Activated CD4-positive, alpha-beta T cell treated with anti-CD3 and anti-CD28 coated beads, Interleukin-2, amount 50 U/mL, for 24 hours (primary cell): ENCODE measurements at regions not wholly inside any gene's neighbourhood (a gene's known extent, or its start where the extent isn't known, plus 50 kb on each side); places are given as distances from the start of the nearest gene placed in this dataset.
"Not testable (repeated sequence)": the region's sequence is repeated elsewhere in the genome, so short reads cannot be mapped to it uniquely, and the experiment has no call there.

Experiments used
- DNase-seq, 2 donors: peaks; one replicate each; pipeline ENCODE4 v3.0.0-alpha.2; 2020; ENCODE audit warnings: low read depth in 1 of 2, low spot score in 1 of 2

DNA sequence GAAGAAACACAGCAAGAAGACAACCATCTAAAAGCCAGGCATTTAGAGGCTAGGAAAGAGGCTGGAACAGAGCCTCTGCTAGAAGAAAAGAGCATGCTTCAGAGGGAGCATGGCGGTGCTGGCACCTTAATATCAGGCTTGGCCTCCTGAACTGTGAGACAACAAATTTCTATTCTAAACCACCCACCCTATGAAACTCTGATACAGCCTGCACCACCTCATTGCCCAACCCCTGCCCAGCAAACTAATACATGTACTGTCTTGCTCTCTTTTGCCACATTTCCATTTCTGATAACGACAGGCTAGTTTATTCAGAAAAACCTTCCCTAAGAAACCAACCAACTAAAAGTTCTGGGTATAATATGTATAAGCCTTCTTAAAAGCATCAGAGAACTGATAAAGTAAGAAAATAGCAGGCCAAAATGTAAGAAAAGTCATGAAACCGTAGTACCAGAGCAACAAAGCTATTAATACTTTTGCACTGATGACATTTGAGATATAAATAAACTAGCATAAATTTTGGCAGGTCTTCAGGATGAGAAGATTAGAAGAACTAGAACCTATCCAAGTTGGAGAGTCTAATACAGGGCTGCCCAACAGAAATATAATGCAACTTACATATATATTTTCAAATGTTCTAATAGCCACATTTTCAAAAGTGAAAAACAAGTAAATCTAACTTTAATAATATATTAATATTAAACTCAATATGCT, 184.7 kb upstream of the HSF2 start:
- DNase-seq: no peak

DNA sequence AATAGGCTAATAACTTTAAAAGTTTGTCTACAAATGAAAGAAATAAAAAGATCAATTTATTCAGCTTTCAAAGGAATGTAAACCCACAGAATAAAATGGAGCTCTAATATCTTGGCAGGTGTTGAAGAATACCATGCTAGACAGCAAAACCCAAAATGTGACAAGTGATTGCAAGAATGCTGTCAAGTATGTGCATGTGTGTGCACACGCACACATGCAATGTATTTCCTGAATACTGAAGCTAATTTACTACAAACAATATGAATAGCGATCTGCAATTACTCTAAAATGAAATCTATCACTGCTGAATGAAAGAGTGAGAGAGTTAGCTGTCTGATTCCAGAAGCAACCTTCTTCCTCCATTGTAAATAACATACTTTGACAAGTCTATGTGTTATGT, 179.2 kb upstream of the HSF2 start:
- no peak for DNase-seq

DNA sequence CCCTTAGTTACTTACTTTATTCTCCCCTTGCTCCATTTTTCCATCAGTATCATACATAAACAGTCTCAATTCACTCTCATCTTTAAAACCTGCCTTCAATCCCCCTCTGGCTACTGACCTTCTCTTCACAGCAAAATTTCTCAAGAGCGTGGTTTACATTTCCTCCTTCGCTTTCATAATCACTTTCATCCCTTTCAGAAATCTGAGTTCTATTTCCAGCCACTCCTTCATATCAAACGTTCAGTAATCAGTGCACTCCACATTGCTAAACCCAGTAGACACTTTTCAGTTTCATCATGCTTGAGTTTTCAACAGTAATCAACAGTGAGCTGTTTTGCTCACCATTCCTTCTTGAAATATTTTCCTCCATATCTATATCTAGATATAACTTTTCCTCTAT, 176.7 kb upstream of the HSF2 start:
- DNase-seq: no peak

DNA sequence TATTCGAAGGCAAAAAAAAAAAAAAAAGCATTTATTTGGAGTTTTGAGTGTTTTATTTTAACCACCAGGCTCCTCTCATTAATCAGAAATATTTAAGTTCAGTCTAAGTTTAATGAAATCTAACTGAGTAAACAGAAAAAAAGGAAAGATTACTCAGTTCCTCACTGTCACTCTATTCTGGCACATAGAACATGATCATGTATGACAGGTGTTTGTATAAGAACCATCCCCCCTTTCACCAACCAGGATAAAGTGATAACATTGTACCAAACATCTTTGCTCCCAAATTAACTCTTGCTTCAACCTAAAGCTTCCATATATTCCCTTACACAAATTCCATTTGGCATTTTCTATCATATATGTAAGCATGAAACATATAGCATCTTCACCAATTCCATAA, 176.2 kb upstream of the HSF2 start:
- DNase-seq: no peak

DNA sequence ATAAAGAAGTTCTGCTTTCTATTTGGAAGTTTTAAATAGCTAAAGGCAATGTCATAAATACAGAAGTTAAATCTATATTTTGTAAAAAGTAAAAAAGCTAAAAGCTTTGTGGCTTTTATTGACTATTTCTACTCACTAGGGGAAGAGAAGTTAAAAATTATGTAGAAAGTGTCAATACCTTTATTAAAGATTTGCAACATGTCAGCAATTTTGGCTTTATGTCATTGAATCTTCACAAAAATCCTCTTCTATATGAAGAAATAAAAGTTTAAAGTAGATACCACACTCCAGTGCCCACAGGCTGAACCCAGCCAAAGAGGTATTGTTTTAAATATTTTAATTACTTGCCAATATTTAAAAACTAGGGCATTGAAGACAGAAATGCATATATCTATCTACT, 160.6 kb upstream of the HSF2 start:
- no peak for DNase-seq

DNA sequence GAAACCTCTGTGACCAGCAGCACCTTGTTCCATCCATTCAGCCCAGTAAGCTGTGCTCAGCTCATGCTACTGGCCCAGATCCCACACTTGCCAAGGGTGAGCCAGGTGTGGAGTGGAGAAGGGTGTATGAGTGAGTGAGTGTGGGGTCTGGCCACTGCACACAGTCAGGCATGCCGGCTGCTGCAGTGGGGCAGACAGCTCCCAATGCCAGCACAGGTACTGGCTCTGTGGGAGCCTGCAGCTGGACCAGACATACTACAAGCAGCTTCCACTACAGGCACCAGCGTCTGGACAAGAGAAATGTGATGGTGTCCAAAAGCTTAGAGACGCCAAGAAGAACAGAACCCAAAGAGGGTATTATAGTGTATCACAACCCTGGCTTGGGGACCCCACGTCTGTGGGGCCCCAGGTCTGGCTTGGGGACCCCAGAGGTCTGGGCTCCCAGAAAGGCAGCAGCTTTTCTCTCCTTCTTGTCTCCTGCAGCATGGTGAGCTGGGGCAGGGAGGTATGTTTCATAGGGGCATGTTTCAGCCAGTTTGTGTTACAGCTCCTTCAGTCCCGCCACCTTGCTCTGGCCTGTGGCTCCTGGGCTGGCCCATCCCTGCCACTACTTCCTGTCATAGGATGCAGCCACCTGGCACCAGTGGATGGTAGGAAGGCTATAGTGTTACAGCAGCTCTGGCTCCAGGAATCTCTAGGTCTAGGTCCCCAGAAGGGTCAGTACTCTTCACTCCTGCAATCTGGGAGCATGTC, 152.4 kb upstream of the HSF2 start:
- DNase-seq: no peak

DNA sequence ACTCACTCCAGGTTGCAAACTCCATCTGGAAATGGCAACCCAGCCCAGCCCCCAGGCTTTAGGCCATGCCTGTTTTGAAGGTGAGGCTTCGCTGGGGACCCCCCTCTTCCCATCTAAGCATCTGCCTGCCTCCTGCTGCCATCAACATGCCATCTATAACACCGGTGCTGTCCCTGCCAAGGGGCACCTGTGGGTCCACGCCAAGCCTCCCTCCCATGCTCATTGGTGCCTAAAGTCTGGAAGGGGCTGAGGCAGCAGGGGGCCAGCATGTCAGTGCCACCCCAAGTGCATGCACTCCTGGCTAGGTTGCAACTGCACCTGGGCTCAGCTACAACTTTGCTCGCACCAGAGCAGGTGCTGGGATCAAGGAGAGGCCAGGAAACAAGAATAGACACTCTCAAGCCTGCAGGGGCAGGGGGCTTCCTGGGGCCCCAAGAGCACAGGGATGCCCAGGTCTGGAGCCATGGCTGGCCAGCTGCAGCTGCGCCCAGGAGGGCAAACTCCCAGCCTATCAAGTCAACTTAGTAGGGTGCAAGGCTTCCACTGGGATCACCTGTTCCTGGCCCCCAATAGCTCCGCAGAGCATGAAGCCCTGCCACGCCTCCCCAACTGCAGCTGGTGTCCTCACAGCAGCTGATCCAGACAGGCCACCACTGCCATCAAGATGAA, 151.3 kb upstream of the HSF2 start:
- DNase-seq: no peak

DNA sequence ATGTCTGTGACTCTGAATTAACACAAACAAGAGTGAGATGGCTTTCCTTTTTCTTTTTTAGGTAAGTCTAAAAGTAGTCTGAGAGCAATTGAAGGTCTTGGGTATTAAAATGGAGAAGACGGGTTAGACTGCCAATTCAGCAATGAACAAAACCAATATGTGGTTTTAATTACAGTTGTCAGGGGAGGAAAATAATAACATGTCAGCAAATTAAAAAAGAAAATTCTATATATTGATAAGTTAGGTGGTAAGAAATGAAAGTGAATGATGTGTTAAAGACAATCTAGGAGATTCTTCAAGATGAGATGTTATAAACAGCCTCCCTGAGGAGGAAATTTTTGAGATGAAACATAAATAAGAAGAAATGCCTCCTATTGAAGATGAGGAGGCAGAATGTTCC, 150.6 kb upstream of the HSF2 start:
- no peak for DNase-seq

DNA sequence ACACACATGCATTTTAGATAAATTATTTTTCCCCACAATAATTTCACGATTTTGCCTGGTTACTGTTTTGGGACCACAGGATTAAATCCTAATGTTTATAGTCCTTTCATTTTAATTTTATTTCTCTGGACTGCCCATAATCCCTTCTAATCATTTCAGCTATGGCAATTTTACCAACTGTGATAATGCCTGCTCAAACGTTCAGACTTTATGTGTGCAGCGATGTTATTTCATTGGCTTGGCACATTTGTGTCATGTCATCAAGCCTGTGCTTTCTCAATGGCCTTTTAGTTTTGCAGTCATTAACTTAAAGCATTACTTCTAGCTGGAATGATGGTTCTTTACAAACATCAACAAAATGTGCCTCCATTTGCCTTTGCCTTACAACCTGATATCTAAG, 140.6 kb upstream of the HSF2 start:
- DNase-seq: no peak

DNA sequence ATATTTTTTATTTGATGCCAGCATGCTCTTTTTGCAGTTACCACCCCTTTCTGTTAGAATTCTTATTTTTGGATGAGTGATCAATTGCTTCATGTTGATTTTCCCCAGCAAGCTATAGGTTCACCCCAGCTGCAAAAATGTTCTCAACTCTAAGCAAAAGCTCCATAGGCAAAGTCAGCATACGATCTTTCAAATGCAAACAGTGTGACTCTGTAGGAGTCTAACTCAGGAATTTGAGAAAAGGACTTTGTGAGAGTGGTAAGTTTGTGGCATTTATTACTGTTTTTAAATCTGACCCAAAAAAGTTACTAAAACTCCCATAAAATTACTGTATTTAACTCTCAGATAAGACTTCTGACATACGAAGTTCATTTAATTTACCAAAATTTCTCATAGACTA, 134.9 kb upstream of the HSF2 start:
- DNase-seq: no peak

DNA sequence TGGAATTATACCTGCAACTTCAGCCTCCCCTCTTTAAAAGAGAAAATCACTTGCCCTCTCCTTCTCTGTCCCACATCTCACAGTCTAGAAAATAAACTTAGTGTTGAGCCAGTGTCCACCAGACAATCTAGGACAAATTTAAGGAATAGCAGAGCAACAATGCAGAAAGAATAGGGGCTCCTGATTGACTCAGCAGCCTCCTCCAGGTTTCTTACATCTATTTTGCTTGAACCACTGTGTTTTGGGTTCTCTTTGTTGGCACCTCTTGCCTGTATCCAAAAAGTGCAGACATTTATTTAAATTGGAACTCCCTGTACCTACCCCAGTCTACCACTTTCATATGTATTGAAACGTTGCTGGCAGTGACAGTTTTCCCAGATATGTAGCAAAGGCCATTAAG, 133.7 kb upstream of the HSF2 start:
- no peak for DNase-seq

DNA sequence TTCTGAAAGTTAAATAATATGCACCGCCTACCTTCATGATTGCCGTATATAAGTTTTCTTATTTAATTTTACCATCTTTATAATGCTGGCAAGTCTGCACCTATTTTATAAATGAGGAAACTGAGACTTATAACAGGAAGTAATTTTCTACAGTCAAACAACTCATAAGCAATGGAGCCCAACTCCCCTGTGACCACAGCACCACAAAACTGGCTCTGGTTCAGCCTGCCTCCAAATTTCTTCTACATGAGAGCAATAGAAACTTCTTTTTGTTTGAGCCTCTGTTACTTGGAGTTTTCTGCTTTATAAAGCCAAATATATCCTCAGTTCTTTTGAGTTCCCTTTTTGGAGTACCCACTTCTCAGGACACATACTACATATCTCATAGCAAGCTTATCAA, 131.1 kb upstream of the HSF2 start:
- no peak for DNase-seq

DNA sequence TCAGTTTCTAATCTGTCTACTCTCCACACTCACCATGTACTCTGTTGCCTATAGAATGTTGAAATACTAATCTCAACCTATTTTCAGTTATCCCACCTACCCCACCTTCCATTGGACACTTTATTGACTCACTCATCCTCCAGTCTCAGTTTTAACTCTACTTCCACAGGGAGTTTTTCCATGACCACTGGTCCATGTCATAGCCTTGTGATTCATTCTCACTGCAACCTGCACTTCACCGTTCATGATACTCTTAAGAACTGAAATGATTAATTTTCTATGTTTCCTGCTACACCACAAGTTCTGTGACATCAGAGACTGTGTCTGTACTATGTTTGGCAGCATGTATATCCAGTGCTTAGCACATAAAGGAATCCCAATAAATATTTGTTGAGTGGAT, 122.8 kb upstream of the HSF2 start:
- no peak for DNase-seq

DNA sequence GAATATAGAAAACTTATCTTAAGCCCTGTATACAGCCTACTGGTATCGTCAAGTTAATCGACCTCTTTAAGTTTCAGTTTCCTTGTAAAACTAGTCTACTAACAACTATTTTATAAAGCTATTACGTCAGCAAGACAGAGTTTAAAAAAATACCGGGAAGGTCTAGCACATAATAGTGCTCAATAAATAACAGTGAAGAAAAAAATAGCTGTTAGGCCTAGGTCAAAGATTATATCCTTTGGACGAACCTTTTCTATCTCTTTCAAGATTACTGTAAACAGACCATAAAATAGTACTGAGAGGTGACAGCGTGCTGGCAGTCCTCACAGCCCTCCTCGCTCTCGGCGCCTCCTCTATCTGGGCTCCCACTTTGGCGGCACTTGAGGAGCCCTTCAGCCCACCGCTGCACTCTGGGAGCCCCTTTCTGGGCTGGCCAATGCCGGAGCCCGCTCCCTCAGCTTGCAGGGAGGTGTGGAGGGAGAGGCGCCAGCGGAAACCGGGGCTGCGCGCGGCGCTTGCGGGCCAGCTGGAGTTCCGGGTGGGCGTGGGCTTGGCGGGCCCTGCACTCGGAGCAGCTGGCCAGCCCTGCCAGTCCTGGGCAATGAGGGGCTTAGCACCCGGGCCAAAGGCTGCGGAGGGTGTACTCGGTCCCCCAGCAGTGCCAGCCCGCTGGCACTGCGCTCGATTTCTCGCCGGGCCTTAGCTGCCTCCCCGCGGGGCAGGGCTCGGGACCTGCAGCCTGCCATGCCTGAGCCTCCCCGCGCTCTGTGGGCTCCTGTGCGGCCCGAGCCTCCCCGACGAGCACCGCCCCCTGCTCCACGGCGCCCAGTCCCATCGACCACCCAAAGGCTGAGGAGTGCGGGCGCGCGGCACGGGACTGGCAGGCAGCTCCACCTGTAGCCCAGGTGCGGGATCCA, 119.1 kb upstream of the HSF2 start:
- DNase-seq: not testable (repeated sequence)

DNA sequence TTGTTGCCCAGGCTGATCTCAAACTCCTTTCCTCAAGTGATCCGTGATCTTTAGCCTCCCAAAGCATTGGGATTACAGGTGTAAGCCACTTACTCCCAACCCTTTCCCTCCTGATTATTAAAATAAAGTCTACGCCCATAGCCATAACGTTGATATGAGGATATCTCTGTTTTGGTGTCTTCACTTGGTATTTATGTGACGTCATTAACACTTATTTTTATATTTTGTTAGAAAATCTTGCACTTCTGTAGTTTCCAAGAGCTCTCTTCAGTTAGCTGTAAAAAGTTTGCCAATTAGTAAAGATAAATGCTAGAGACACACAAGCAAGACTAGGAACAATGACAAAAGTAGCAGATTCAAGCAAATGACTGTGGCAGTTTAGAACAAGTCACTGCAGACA, 115.6 kb upstream of the HSF2 start:
- no peak for DNase-seq

DNA sequence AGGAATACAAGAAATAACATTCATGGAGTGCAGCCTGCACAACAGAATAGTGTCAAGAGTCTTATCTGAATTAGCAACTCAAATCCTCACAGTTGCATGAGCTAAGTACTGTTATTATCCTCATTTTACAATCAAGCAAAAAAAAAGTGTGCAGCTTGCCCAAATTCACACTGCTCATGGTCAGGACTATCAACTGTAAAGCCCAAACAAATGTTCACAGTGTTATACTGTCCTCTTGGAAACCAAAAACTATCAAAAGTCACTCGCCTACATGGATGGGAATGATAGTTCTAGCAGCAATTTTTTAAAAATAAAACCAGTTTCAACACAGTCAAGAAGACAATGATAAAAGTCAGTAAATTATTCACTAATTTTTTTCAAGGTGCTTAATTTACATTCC, 114.6 kb upstream of the HSF2 start:
- no peak for DNase-seq

DNA sequence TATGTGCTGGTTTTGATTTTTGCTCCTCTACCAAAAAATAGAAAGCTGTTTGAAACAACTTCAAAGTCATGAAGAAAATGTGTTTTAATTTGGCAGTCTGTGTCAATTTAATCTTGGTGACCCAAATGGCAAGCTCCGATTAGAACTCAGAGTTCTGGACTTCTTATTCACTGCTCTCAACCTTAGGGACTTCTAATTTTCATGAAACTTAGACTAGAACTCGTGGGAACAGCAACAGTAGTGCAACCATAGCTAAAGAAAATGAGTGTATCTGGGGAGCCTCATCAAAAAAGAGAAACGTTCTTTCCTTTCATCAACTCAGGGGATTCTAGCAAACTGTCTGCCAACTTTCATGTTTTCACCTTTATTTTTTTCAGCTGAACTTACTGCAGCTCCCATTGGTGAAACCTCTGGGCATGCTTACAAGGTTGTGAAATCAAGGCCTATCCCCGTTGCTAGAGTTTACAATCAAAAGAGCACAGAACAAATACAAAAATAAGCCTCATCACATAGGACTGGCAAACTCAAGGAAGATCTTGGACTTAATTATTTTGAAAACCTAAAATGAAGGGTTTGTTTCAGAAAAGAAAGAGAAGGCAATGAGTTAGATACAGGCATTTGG, 114.0 kb upstream of the HSF2 start:
- no peak for DNase-seq

DNA sequence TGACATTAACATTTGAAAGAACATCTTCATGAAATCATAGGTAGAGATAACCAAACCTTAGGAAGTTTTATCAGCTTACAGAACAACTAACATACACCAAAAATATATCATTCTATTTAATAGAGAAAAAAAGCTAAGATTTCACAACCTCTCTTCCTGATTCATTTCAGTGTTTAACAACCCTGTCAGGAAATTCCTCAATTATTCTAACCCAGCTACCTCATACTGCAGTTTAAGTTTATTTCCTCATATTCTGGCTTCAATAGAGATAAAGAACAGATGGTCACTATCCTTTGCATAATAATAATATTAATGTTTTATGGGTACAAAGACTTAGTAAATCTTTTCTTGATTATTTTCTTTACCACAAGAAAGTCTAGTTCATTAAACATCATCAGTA, 112.9 kb upstream of the HSF2 start:
- DNase-seq: no peak

DNA sequence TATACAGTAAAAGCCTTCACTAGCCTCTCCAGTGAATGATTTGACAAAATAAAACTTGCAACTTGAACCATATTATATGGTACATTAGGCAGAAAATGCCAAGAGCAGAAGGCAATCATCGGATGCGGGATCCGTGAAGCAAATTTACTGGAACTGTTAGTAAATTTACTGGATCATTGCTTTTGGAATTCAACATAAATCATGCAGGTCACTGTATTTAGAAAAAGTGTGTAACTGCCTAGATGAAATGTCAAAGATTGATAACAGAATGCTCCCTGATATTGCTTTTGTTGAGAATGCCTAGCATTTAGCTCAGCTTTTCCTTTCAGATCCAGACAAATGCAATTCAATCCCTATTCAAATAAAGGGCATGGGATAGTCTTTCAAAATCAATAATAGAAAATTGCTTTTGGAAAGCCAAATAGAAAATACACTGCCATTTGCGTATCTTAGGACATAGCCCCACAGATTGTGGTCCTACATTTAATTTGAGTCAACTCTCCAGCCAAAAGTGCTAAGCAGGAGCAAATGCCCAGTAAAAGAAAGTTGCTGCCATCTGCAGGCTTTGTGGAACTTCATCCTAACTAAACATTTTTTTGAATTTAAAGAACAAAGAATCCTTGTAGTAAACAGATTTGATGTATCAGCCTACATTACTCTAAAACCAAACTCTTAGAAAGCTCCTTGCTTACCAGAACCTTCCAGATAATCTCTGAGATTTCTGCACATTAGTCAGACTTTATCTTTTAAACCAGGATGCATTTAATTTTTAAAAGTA, 109.5 kb upstream of the HSF2 start:
- DNase-seq: no peak

DNA sequence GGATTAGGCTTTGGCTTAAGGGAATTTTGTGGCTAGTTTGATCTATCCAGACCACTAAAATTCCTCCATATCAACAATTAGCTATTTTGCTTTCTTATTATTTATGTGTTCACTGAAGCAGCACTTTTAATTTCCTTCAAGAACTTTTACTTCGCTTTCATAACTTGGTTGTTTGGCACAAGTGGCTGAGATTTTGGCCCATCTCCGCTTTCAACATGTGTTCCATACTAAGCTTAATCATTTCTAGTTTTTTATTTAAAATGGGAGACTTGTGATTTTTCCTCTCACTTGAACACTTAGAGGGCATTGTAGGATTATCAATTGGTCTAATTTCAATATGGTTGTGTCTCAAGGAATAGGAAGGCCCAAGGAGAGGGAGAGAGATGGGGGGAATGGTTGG, 102.4 kb upstream of the HSF2 start:
- no peak for DNase-seq
